ENCODE measurements at regions not wholly inside any gene's neighbourhood (a gene's known extent, or its start where the extent isn't known, plus 50 kb on each side); places are given as distances from the start of the nearest gene placed in this dataset.

GRCh38 chr18:54436501-54436900 is 78.8 kb downstream of the C18orf54 start:
- ChIA-PET CTCF (no interaction called here), POLR2A (no interaction called here)
- Mint-ChIP-seq H3K4me3 (no peak overlapping the region), H3K9me3 (no peaks in the 10 kb centered on the region), H3K27me3 (ENCODE audit: low read depth) (no peaks in the 10 kb centered on the region), H3K27ac (no peak overlapping the region), H3K4me1 (no peaks in the 10 kb centered on the region), H3K36me3 (no peaks in the 10 kb centered on the region)
- DNase-seq (ENCODE audit: low spot score) (no peak), ATAC-seq (no peak)
- TF ChIP-seq ZNF416 (CRISPR knock-in tag; IDR thresholded peaks at IDR 0.05) (no peak), AR (CRISPR knock-in tag; IDR thresholded peaks at IDR 0.05) (no peak), CREB1 (CRISPR knock-in tag; IDR thresholded peaks at IDR 0.05) (no peak), ATF1 (CRISPR knock-in tag; IDR thresholded peaks at IDR 0.05) (no peak), FOXP1 (CRISPR knock-in tag; IDR thresholded peaks at IDR 0.05; ENCODE audit: borderline replicate concordance) (no peak), PRDM15 (CRISPR knock-in tag; IDR thresholded peaks at IDR 0.05) (no peak), ZNF263 (CRISPR knock-in tag; IDR thresholded peaks at IDR 0.05; ENCODE audit: low read depth) (no peak), TP53 (CRISPR knock-in tag; IDR thresholded peaks at IDR 0.05) (no peak), TCF7 (CRISPR knock-in tag; IDR thresholded peaks at IDR 0.05; ENCODE audit: low read depth) (no peak), NFE2L1 (CRISPR knock-in tag; IDR thresholded peaks at IDR 0.05) (no peak), E2F5 (CRISPR knock-in tag; IDR thresholded peaks at IDR 0.05) (no peak), TEAD1 (CRISPR knock-in tag; IDR thresholded peaks at IDR 0.05) (no peak), ERG (CRISPR knock-in tag; IDR thresholded peaks at IDR 0.05) (no peak), RORB (CRISPR knock-in tag; IDR thresholded peaks at IDR 0.05) (no peak), ESRRA (CRISPR knock-in tag; IDR thresholded peaks at IDR 0.05; ENCODE audit: borderline replicate concordance) (no peak), MXD4 (CRISPR knock-in tag; IDR thresholded peaks at IDR 0.05; ENCODE audit: borderline replicate concordance) (no peak)
- TF ChIP-seq, protein P1, sequence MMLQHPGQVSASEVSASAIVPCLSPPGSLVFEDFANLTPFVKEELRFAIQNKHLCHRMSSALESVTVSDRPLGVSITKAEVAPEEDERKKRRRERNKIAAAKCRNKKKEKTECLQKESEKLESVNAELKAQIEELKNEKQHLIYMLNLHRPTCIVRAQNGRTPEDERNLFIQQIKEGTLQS (CRISPR knock-in tag; conservative IDR thresholded peaks at IDR 0.05): no peak
- TF ChIP-seq, protein P2, sequence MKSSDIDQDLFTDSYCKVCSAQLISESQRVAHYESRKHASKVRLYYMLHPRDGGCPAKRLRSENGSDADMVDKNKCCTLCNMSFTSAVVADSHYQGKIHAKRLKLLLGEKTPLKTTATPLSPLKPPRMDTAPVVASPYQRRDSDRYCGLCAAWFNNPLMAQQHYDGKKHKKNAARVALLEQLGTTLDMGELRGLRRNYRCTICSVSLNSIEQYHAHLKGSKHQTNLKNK (CRISPR knock-in tag; IDR thresholded peaks at IDR 0.05): no peak
- TF ChIP-seq, protein P3, sequence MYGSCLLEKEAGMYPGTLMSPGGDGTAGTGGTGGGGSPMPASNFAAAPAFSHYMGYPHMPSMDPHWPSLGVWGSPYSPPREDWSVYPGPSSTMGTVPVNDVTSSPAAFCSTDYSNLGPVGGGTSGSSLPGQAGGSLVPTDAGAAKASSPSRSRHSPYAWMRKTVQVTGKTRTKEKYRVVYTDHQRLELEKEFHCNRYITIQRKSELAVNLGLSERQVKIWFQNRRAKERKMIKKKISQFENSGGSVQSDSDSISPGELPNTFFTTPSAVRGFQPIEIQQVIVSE (CRISPR knock-in tag; IDR thresholded peaks at IDR 0.05; ENCODE audit: borderline replicate concordance): no peak
- TF ChIP-seq, protein P4, sequence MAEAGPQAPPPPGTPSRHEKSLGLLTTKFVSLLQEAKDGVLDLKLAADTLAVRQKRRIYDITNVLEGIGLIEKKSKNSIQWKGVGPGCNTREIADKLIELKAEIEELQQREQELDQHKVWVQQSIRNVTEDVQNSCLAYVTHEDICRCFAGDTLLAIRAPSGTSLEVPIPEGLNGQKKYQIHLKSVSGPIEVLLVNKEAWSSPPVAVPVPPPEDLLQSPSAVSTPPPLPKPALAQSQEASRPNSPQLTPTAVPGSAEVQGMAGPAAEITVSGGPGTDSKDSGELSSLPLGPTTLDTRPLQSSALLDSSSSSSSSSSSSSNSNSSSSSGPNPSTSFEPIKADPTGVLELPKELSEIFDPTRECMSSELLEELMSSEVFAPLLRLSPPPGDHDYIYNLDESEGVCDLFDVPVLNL (CRISPR knock-in tag; IDR thresholded peaks at IDR 0.05; ENCODE audit: borderline replicate concordance, low read depth): no peak

All from WTC11 (cell line).